ENCODE measurements at regions not wholly inside any gene's neighbourhood (a gene's known extent, or its start where the extent isn't known, plus 50 kb on each side); places are given as distances from the start of the nearest gene placed in this dataset.

- TF ChIP-seq ATF4 (CRISPR knock-in tag; IDR thresholded peaks at IDR 0.05) = no peak
- no peak for TF ChIP-seq ZBTB11 (CRISPR knock-in tag; IDR thresholded peaks at IDR 0.05)
Observed at GRCh38 chr3:110753516-110753915, 318.1 kb upstream of the NECTIN3 start (continued).

- 0% methylated on average over 2 of the region's 3 CpGs for WGBS (ENCODE audit: insufficient coverage, low coverage, missing lambda C conversion rate)
- FAIRE-seq (no peak), DNase-seq (ENCODE audit: extremely low read depth in 1 of 4, low spot score in 3 of 4) (no peak), ATAC-seq (no peak)
- Histone ChIP-seq H3K79me2 (ENCODE audit: control insufficient read depth, insufficient read depth, low read length) (no peaks in the 10 kb centered on the region), H2AFZ (ENCODE audit: low read depth, low read length) (no peak overlapping the region), H3K9ac (ENCODE audit: insufficient read depth in 1 of 2, low read depth in 2 of 2, low read length in 2 of 2) (no peak overlapping the region), H4K20me1 (replicated peaks; ENCODE audit: control insufficient read depth, insufficient read depth, low read length) (no peaks in the 10 kb centered on the region), H3K4me2 (ENCODE audit: insufficient read depth, low read length) (no peak overlapping the region), H3K27me3 (ENCODE audit: control insufficient read depth in 2 of 2, insufficient read depth in 2 of 2, low read length in 2 of 2) (no peaks in the 10 kb centered on the region), H3K4me1 (replicated peaks in 1 of 2; ENCODE audit: control insufficient read depth in 2 of 2, insufficient read depth in 2 of 2, low read length in 2 of 2) (no peaks in the 10 kb centered on the region), H3K27ac (ENCODE audit: extremely low read depth, low read depth, low read length) (no peak overlapping the region), H3K9me3 (replicated peaks; ENCODE audit: control insufficient read depth, insufficient read depth, low read depth, low read length) (no peaks in the 10 kb centered on the region), H3K9me1 (ENCODE audit: control insufficient read depth, insufficient read depth, low read length) (no peaks in the 10 kb centered on the region), H3K36me3 (ENCODE audit: control insufficient read depth, insufficient read depth, low read length) (no peaks in the 10 kb centered on the region), H3K4me3 (no peak overlapping the region)
- ChIA-PET CTCF (ENCODE audit: low intra/inter-chr PET ratio) (no interaction called here), POLR2A (no interaction called here)
- BruUV-seq (replicated peaks) = no TSS peak
- in situ Hi-C loops (cut with MboI) (no loop called here), intact Hi-C loops (cut with micrococcal nuclease) (no loop called here)
- no peak for TF ChIP-seq PKNOX1 (IDR thresholded peaks at IDR 0.05)
- TF ChIP-seq HCFC1 (IDR thresholded peaks at IDR 0.05; ENCODE audit: low read depth, low read length) = no peak
- TF ChIP-seq PBX2 (CRISPR knock-in tag; IDR thresholded peaks at IDR 0.05; ENCODE audit: low read depth) = no peak
- TF ChIP-seq PBX2 (tag; conservative IDR thresholded peaks at IDR 0.05; ENCODE audit: low read depth) = no peak
- no peak for TF ChIP-seq MAFF (IDR thresholded peaks at IDR 0.05; ENCODE audit: low read length)
- no peak for TF ChIP-seq HDGF (IDR thresholded peaks at IDR 0.05)
- TF ChIP-seq COPS2 (conservative IDR thresholded peaks at IDR 0.05) = no peak
- TF ChIP-seq HDAC3 (IDR thresholded peaks at IDR 0.05; ENCODE audit: borderline replicate concordance, partially characterized antibody) = no peak
- no peak for TF ChIP-seq ZNF232 (CRISPR knock-in tag; IDR thresholded peaks at IDR 0.05)
Observed at GRCh38 chr3:110754212-110754916, 317.3 kb upstream of the NECTIN3 start.

Data from K562 (cell line).